IMR-90 (cell line): ENCODE measurements at regions not wholly inside any gene's neighbourhood (a gene's known extent, or its start where the extent isn't known, plus 50 kb on each side); places are given as distances from the start of the nearest gene placed in this dataset.

ENCODE experiments used
- ATAC-seq: fragments of 200-7000 bp; cut with Tn5 transposase; 2 replicates; pipeline ENCODE4 v1.9.1; 2020; ENCODE audit warnings: low read depth, mild to moderate bottlenecking, moderate library complexity
- BruUV-seq: library from RNA; stranded (reverse); fragments of 400-500 nt; replicated peaks from 2 replicates; lab custom pipeline; 2021; lab: Mats Ljungman, UMichigan
- CTCF ChIA-PET: fragments of 300-600 bp; formaldehyde crosslinking; extraction: SDS; loops from one replicate; lab custom pipeline; 2021; ENCODE audit warnings: antibody characterized with exemption; lab: Yijun Ruan, JAX
- POLR2A ChIA-PET: fragments of 300-600 bp; sonication (Branson Sonifier 250); formaldehyde crosslinking; loops from one replicate; lab custom pipeline; 2022; ENCODE audit warnings: antibody characterized with exemption; ENCODE audit not compliant: unreplicated experiment; lab: Charles Lee
- DNase-seq: peaks from one replicate; pipeline ENCODE4 v3.0.0; 2013
- H2AFZ ChIP-seq: replicated peaks from 2 replicates; pipeline ENCODE3; 2013; ENCODE audit warnings: low read length, mild to moderate bottlenecking; ENCODE audit not compliant: poor library complexity
- H2AK5ac ChIP-seq: 2 replicates; pipeline ENCODE4 v1.6.1; 2013; ENCODE audit warnings: low read depth, low read length, inconsistent platforms
- H2AK9ac ChIP-seq: replicated peaks from 2 replicates; pipeline ENCODE3; 2013; ENCODE audit warnings: mild to moderate bottlenecking, low read depth, low read length, moderate library complexity; ENCODE audit not compliant: poor library complexity
- H2BK120ac ChIP-seq: 2 replicates; pipeline ENCODE4 v1.6.1; 2013; ENCODE audit warnings: low read depth, low read length, inconsistent platforms
- H2BK15ac ChIP-seq: 3 replicates; pipeline ENCODE4 v1.6.1; 2013; ENCODE audit warnings: low read depth, low read length, inconsistent platforms
- H2BK20ac ChIP-seq: 2 replicates; pipeline ENCODE4 v1.6.1; 2013; ENCODE audit warnings: low read depth, mild to moderate bottlenecking, inconsistent platforms, low read length, moderate library complexity
- H2BK5ac ChIP-seq: 2 replicates; pipeline ENCODE4 v1.6.1; 2013; ENCODE audit warnings: mild to moderate bottlenecking, low read depth, low read length, inconsistent platforms; ENCODE audit not compliant: poor library complexity, severe bottlenecking
- H3K14ac ChIP-seq: replicated peaks from 2 replicates; pipeline ENCODE4 v1.6.1; 2013; ENCODE audit warnings: low read depth, low read length, inconsistent platforms
- H3K18ac ChIP-seq: 2 replicates; pipeline ENCODE4 v1.6.1; 2013; ENCODE audit warnings: low read depth, low read length, control low read depth
- H3K23ac ChIP-seq: 2 replicates; pipeline ENCODE4 v1.6.1; 2013; ENCODE audit warnings: low read depth, low read length, inconsistent platforms
- H3K27ac ChIP-seq: 2 replicates; pipeline ENCODE4 v1.5.1; 2013; ENCODE audit warnings: mild to moderate bottlenecking, control low read depth, low read length; ENCODE audit not compliant: insufficient read depth
- H3K27me3 ChIP-seq: 2 replicates; pipeline ENCODE4 v1.6.1; 2013; ENCODE audit warnings: low read length; ENCODE audit not compliant: control insufficient read depth, insufficient read depth
- H3K36me3 ChIP-seq: 2 replicates; pipeline ENCODE4 v1.6.1; 2013; ENCODE audit warnings: low read length, mixed read lengths; ENCODE audit not compliant: control insufficient read depth, insufficient read depth
- H3K4ac ChIP-seq: 2 replicates; pipeline ENCODE4 v1.6.1; 2013; ENCODE audit warnings: low read depth, low read length, inconsistent platforms
- H3K4me1 ChIP-seq: 2 replicates; pipeline ENCODE4 v1.6.1; 2013; ENCODE audit warnings: low read length, mixed read lengths; ENCODE audit not compliant: control insufficient read depth, insufficient read depth
- H3K4me2 ChIP-seq: 2 replicates; pipeline ENCODE4 v1.6.1; 2013; ENCODE audit warnings: low read depth, mild to moderate bottlenecking, control low read depth, low read length, moderate library complexity
- H3K4me3 ChIP-seq: 2 replicates; pipeline ENCODE4 v1.5.1; 2013; ENCODE audit warnings: low read depth, mild to moderate bottlenecking, control low read depth, low read length, moderate library complexity; ENCODE audit not compliant: insufficient read depth
- H3K56ac ChIP-seq: 2 replicates; pipeline ENCODE4 v1.6.1; 2013; ENCODE audit warnings: low read length, inconsistent platforms; ENCODE audit not compliant: insufficient read depth; ENCODE audit errors: extremely low read depth
- H3K79me1 ChIP-seq, 2 experiments: 2 replicates each; pipeline ENCODE4 v1.6.1; 2013; ENCODE audit warnings: low read length in 2 of 2, inconsistent platforms in 1 of 2, low read depth in 1 of 2
- H3K9ac ChIP-seq: 2 replicates; pipeline ENCODE4 v1.6.1; 2013; ENCODE audit warnings: low read depth, low read length, control low read depth
- H3K9me1 ChIP-seq: 2 replicates; pipeline ENCODE4 v1.6.1; 2013; ENCODE audit warnings: low read length, inconsistent platforms; ENCODE audit not compliant: insufficient read depth
- H3K9me3 ChIP-seq: 2 replicates; pipeline ENCODE4 v1.6.1; 2013; ENCODE audit warnings: low read length; ENCODE audit not compliant: control insufficient read depth, insufficient read depth
- H4K20me1 ChIP-seq: 2 replicates; pipeline ENCODE4 v1.6.1; 2013; ENCODE audit warnings: low read length, inconsistent platforms; ENCODE audit not compliant: insufficient read depth
- H4K5ac ChIP-seq: 2 replicates; pipeline ENCODE4 v1.6.1; 2013; ENCODE audit warnings: mild to moderate bottlenecking, low read depth, low read length, control low read depth
- H4K8ac ChIP-seq, 2 experiments: 2 replicates each; pipeline ENCODE4 v1.6.1; 2013; ENCODE audit warnings: low read depth in 2 of 2, low read length in 2 of 2, control low read depth in 1 of 2, inconsistent platforms in 1 of 2
- H4K91ac ChIP-seq: 2 replicates; pipeline ENCODE4 v1.6.1; 2013; ENCODE audit warnings: low read depth, low read length, inconsistent platforms; ENCODE audit not compliant: insufficient read depth
- BHLHE40 ChIP-seq: fragments of 150-350 bp; IDR thresholded peaks from 2 replicates; pipeline ENCODE4 v1.6.1; 2016; ENCODE audit warnings: mild to moderate bottlenecking, low read depth, low read length
- CEBPB ChIP-seq: IDR thresholded peaks from 2 replicates; pipeline ENCODE4 v1.6.1; 2012; ENCODE audit warnings: low read depth, low read length, improper control_type of control experiment
- CHD1 ChIP-seq: IDR thresholded peaks from 2 replicates; pipeline ENCODE4 v1.6.1; 2012; ENCODE audit warnings: low read depth, low read length, improper control_type of control experiment
- CTCF ChIP-seq: conservative IDR thresholded peaks from 2 replicates; pipeline ENCODE4 v1.5.1; 2012; ENCODE audit warnings: mild to moderate bottlenecking, low read depth, low read length, improper control_type of control experiment
- ELK1 ChIP-seq: fragments of 150-350 bp; IDR thresholded peaks from 2 replicates; pipeline ENCODE4 v1.6.1; 2016; ENCODE audit warnings: low read depth, mild to moderate bottlenecking, low read length, moderate library complexity, borderline replicate concordance
- FOS ChIP-seq: fragments of 150-350 bp; IDR thresholded peaks from 2 replicates; pipeline ENCODE4 v1.6.1; 2016; ENCODE audit warnings: low read depth, low read length
- MAFK ChIP-seq: IDR thresholded peaks from 2 replicates; pipeline ENCODE4 v1.6.1; 2012; ENCODE audit warnings: low read depth, low read length, improper control_type of control experiment
- MAZ ChIP-seq: IDR thresholded peaks from 2 replicates; pipeline ENCODE4 v1.6.1; 2012; ENCODE audit warnings: low read depth, mild to moderate bottlenecking, low read length, improper control_type of control experiment, moderate library complexity, borderline replicate concordance
- MXI1 ChIP-seq: IDR thresholded peaks from 2 replicates; pipeline ENCODE4 v1.6.1; 2012; ENCODE audit warnings: low read depth, mild to moderate bottlenecking, low read length, moderate library complexity, borderline replicate concordance
- NFE2L2 ChIP-seq: fragments of 150-350 bp; IDR thresholded peaks from 2 replicates; pipeline ENCODE4 v1.6.1; 2016; ENCODE audit warnings: low read depth, mild to moderate bottlenecking, low read length
- POLR2A ChIP-seq: IDR thresholded peaks from 2 replicates; pipeline ENCODE4 v1.6.1; 2012; ENCODE audit warnings: mild to moderate bottlenecking, low read depth, low read length
- RAD21 ChIP-seq: IDR thresholded peaks from 2 replicates; pipeline ENCODE4 v1.6.1; 2012; ENCODE audit warnings: low read length, improper control_type of control experiment
- RCOR1 ChIP-seq: IDR thresholded peaks from 2 replicates; pipeline ENCODE4 v1.6.1; 2012; ENCODE audit warnings: mild to moderate bottlenecking, low read length, improper control_type of control experiment; ENCODE audit not compliant: insufficient replicate concordance
- RFX5 ChIP-seq: IDR thresholded peaks from 2 replicates; pipeline ENCODE4 v1.8.0; 2012; ENCODE audit warnings: low read depth, mild to moderate bottlenecking, low read length, moderate library complexity
- SMC3 ChIP-seq: fragments of 150-350 bp; IDR thresholded peaks from 2 replicates; pipeline ENCODE4 v1.6.1; 2016; ENCODE audit warnings: low read depth, mild to moderate bottlenecking, antibody characterized with exemption, low read length, moderate library complexity
- USF2 ChIP-seq: fragments of 150-350 bp; IDR thresholded peaks from 2 replicates; pipeline ENCODE4 v1.6.1; 2017; ENCODE audit warnings: mild to moderate bottlenecking, antibody characterized with exemption, low read length, low read depth
- WGBS, 2 experiments: methylation state at CpG; one replicate each; pipeline versions ENCODE4 v1.1.5 to v1.1.7; 2013; ENCODE audit warnings: missing lambda C conversion rate in 2 of 2; ENCODE audit not compliant: insufficient read length in 1 of 2; ENCODE audit errors: extremely low coverage in 2 of 2; 5-methylcytosine and 5-hydroxymethylcytosine counted together
- dilution Hi-C: fragments of 300-500 bp; cut with HindIII; formaldehyde crosslinking; loops from one replicate; pipeline ENCODE4 v1.14.3; 2018; ENCODE audit warnings: low sequenced_read_pairs; ENCODE audit not compliant: unreplicated experiment
- in situ Hi-C: fragments of 300-500 bp; cut with MboI; formaldehyde crosslinking; loops from 3 replicates; pipeline ENCODE4 v1.14.3; 2019; ENCODE audit warnings: low sequenced_read_pairs, inconsistent platforms, mixed read lengths
- intact Hi-C: fragments of 100-400 bp; cut with micrococcal nuclease; formaldehyde crosslinking; loops from 2 replicates; pipeline ENCODE4 v1.10.0; 2022

GRCh38 chr4:127212701-127213100 is 420.1 kb upstream of the INTU start:
- ChIA-PET CTCF (no interaction called here), POLR2A (no interaction called here)
- Histone ChIP-seq H3K9me1 (no peaks in the 10 kb centered on the region), H3K4ac (0 out of 2 replicates have a peak overlapping the region, but pooled peaks have one; percentile 37), H2AK9ac (no peak overlapping the region), H3K56ac (no peak overlapping the region), H2BK120ac (no peak overlapping the region), H3K9me3 (no peaks in the 10 kb centered on the region), H2AFZ (no peak overlapping the region), H3K14ac (no peak overlapping the region), H2BK15ac (no peak overlapping the region), H4K20me1 (no peaks in the 10 kb centered on the region), H3K4me2 (no peak overlapping the region), H3K27ac (no peak overlapping the region), H3K27me3 (no peaks in the 10 kb centered on the region), H3K9ac (no peak overlapping the region), H2BK5ac (no peak overlapping the region), H2AK5ac (no peak overlapping the region), H4K5ac (no peak overlapping the region), H3K4me1 (0 out of 2 replicates have a peak, but pooled peaks cover 2% of the 10 kb centered on the region), H4K91ac (no peak overlapping the region), H3K18ac (no peak overlapping the region), H3K23ac (no peak overlapping the region), H3K36me3 (no peaks in the 10 kb centered on the region), H4K8ac (no peak overlapping the region), H3K79me1 (no peaks in the 10 kb centered on the region), H2BK20ac (no peak overlapping the region), H3K4me3 (no peak overlapping the region)
- DNase-seq = peak; percentile 17
- in situ Hi-C loops = no loop called here
- peak; percentile 49; the same call in 1 of the 2 replicates for ATAC-seq
- TF ChIP-seq BHLHE40 (no peak), MXI1 (no peak), CEBPB (no peak), CTCF (no peak), ELK1 (no peak), USF2 (no peak), POLR2A (no peak), CHD1 (no peak), RAD21 (no peak), MAFK (no peak), MAZ (no peak), NFE2L2 (no peak), FOS (no peak), RFX5 (no peak), RCOR1 (no peak), SMC3 (no peak)
- WGBS, 2 experiments = no CpG with 5 or more reads among the region's 4 CpGs
- dilution Hi-C loops = no loop called here
- intact Hi-C loops = no loop called here
- BruUV-seq = no TSS peak
